ENCODE measurements at regions not wholly inside any gene's neighbourhood (a gene's known extent, or its start where the extent isn't known, plus 50 kb on each side); places are given as distances from the start of the nearest gene placed in this dataset.

GRCh38 chr3:124601190-124601589, 129.1 kb upstream of the UMPS start:
- ATAC-seq (no peak), DNase-seq (no peak)
- Histone ChIP-seq H3K27ac (no peak overlapping the region), H3K4me3 (no peak overlapping the region), H3K36me3 (no peaks in the 10 kb centered on the region), H3K27me3 (no peaks in the 10 kb centered on the region), H3K9me3 (no peaks in the 10 kb centered on the region), H3K4me1 (peaks cover 0 to 38% (median 5%) of the 10 kb centered on the region in 4 donors)
- WGBS (ENCODE audit: insufficient coverage, low coverage, low lambda C conversion rate, missing lambda C conversion rate) = 66% methylated on average over 2 of the region's 2 CpGs
- intact Hi-C loops (cut with DNase I) = no loop called here
- TF ChIP-seq, protein P1, sequence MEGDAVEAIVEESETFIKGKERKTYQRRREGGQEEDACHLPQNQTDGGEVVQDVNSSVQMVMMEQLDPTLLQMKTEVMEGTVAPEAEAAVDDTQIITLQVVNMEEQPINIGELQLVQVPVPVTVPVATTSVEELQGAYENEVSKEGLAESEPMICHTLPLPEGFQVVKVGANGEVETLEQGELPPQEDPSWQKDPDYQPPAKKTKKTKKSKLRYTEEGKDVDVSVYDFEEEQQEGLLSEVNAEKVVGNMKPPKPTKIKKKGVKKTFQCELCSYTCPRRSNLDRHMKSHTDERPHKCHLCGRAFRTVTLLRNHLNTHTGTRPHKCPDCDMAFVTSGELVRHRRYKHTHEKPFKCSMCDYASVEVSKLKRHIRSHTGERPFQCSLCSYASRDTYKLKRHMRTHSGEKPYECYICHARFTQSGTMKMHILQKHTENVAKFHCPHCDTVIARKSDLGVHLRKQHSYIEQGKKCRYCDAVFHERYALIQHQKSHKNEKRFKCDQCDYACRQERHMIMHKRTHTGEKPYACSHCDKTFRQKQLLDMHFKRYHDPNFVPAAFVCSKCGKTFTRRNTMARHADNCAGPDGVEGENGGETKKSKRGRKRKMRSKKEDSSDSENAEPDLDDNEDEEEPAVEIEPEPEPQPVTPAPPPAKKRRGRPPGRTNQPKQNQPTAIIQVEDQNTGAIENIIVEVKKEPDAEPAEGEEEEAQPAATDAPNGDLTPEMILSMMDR (IDR thresholded peaks at IDR 0.05) = no peak
- TF ChIP-seq POLR2A (IDR thresholded peaks at IDR 0.05) = no peak

- WGBS (ENCODE audit: insufficient coverage, low coverage, low lambda C conversion rate, missing lambda C conversion rate) = 58% methylated on average over 5 of the region's 5 CpGs
Observed at GRCh38 chr3:124602980-124603627, 127.1 kb upstream of the UMPS start.

GRCh38 chr3:124605781-124606579, 124.3 kb upstream of the UMPS start:
- H3K4me3 ChIP-seq = no peak overlapping the region
- DNase-seq = peak in 1 of 3 donors; percentile 70
- no peak overlapping the region for H3K27ac ChIP-seq
- peaks cover 0 to 34% (median 4%) of the 10 kb centered on the region in 4 donors for H3K4me1 ChIP-seq
- intact Hi-C loops (cut with DNase I) = no loop called here
- H3K27me3 ChIP-seq = no peaks in the 10 kb centered on the region
- WGBS (ENCODE audit: insufficient coverage, low coverage, low lambda C conversion rate, missing lambda C conversion rate) = 59% methylated on average over 6 of the region's 6 CpGs
- H3K36me3 ChIP-seq = no peaks in the 10 kb centered on the region
- H3K9me3 ChIP-seq = no peaks in the 10 kb centered on the region
- peak; percentile 50 to 78 (median 68) for ATAC-seq
- TF ChIP-seq POLR2A (IDR thresholded peaks at IDR 0.05) = no peak
- TF ChIP-seq, protein P1 (IDR thresholded peaks at IDR 0.05) = no peak

More at GRCh38 chr3:124602980-124603627, 127.1 kb upstream of the UMPS start:
- no peak overlapping the region for H3K27ac ChIP-seq
- no peak for DNase-seq
- H3K4me1 ChIP-seq = peaks cover 0 to 47% (median 9%) of the 10 kb centered on the region in 4 donors
- no peak for TF ChIP-seq POLR2A (IDR thresholded peaks at IDR 0.05)
- TF ChIP-seq, protein P1 (IDR thresholded peaks at IDR 0.05) = no peak
- H3K4me3 ChIP-seq = no peak overlapping the region
- peak in 2 of 4 donors; percentile 9 to 21 for ATAC-seq
- no peaks in the 10 kb centered on the region for H3K27me3 ChIP-seq
- H3K9me3 ChIP-seq = no peaks in the 10 kb centered on the region
- intact Hi-C loops (cut with DNase I) = no loop called here
- no peaks in the 10 kb centered on the region for H3K36me3 ChIP-seq

DNA sequence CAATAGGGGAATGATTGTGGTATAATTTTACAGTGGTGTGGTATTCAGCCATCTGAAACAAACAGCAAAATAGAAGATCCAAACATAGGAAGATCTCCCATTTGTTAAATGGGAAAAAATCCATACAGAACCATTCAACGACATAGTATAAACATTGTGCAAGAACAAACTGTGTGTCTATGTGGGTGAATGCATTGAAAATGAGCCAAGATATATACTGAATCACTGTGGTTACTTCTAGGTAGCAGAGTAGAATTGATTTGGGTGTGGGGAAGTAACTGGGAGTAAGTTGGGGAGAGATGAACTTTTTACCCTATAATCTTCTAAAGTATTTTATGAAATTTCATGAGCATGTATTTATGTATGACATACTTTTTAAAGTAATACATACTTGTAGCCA, 123.1 kb upstream of the UMPS start:
- Histone ChIP-seq H3K27me3 (no peaks in the 10 kb centered on the region), H3K4me3 (no peak overlapping the region), H3K36me3 (no peaks in the 10 kb centered on the region), H3K9me3 (no peaks in the 10 kb centered on the region), H3K4me1 (peaks cover 0 to 43% (median 8%) of the 10 kb centered on the region in 4 donors), H3K27ac (peak overlapping the region in 1 of 3 donors; percentile 13)
- intact Hi-C loops (cut with DNase I) = no loop called here
- WGBS (ENCODE audit: insufficient coverage, low coverage, low lambda C conversion rate, missing lambda C conversion rate) = 17% methylated on average over 1 of the region's 1 CpG
- ATAC-seq (peak; percentile 58 to 84 (median 77)), DNase-seq (no peak)
- TF ChIP-seq, protein P1 (IDR thresholded peaks at IDR 0.05) = no peak
- TF ChIP-seq POLR2A (IDR thresholded peaks at IDR 0.05) = no peak

Data from right lobe of liver (tissue), 6 donors.